Hematopoietic multipotent progenitor cell (in vitro differentiated cells): ENCODE measurements at regions not wholly inside any gene's neighbourhood (a gene's known extent, or its start where the extent isn't known, plus 50 kb on each side); places are given as distances from the start of the nearest gene placed in this dataset. TPM values are rescaled to one million over a fixed set of nuclear protein-coding genes. Genes with fewer than 3 reads are reported as not detected.

Experiments
- DNase-seq, 3 donors: peaks; one replicate each; pipeline ENCODE4 v3.0.0-alpha.2; 2011 to 2015; ENCODE audit warnings: low read depth in 2 of 3, low spot score in 2 of 3
- small RNA-seq: library from RNA; depleted of rRNA; stranded (forward); fragments of <200 nt; gene quantifications from one replicate; pipeline ENCODE3, GENCODE V24; 2012

DNA sequence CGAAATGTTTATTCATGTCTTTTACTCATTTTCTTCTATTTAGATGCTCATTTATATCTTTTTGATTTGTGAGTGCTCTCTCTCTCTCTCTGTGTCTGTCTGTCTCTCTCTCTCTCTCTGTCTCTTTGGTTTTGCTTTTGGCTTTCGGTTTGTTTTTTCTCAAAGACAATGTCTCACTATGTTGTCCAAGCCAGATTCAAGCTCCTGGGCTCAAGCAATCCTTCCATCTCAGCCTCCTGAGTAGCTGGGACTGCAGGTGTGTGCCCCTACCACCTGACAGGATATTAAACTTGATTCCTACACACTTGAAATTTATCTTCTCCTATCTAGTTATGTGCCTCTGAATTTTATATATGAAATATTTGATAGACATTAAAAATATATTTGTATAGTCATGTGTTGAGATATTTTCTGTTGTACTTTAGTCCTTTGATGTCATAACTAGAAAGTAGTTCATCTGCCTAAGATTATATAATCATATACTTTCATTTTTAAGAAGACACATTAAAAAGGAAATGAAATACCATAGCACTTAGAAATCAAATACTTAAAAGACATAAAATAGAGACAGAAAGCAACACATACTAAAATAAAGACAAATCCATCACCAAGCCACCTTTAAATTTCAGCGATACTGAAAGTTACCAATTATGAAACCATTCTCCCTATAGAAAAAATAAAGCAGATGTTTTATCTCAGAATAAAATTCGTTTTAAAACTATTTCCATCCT, 68.1 kb upstream of the SFMBT2 start:
- no peak for DNase-seq

DNA sequence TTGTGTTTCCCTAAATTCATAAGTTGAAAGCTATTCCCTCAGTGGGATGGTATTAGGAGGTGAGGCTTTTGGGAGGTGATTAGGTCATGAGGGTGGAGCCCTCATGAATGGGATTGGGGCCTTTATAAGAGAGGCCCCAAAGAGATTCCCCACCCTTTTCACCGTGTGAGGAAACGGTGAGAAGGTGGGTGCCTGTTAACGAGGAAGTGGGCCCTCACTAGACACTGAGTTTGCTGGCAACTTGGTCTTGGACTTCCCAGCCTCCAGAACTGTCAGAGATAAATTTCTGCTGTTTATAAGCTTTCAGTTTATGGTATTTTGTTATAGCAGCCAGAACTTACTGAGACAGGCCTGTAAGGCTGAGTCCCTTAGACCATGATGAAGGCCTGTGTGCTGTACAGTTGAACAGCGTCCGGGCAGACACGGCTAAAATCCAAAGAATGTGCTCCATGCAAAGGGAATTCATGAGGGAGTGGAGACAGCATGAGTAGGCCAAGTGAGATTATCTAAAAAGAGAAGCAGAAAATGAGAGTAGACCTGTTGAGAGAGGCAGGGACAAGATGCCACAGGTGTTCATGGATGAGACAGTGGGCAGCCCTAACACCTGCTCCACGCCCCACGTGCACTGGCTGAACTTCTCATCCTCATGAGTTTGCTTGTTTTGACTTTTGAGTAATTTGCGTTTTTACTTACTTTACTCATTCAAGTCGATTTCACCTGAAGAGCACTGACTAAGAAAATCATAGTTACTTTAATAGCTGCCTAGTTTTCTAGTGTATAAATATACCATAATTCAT, 66.9 kb upstream of the SFMBT2 start:
- DNase-seq: no peak

DNA sequence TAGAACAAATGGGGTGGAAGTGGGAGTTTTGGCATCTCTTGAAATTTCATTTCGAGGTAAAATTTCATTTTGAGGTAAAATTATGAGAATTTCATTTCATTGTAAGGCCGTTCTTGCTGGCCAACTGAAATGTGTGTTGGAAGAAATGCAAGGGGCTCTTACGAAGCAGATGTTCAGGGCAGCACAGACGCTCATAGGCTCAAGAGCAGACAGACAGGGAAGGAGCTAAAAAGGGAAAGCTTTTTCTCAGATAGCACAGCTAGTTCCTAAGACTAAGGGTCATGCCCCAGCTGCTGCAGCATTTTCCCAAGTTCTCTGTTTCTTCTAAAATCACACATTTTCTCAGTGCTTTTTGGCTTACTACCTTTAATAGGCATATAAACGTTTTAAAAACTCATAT, 65.1 kb upstream of the SFMBT2 start:
- no peak for DNase-seq

DNA sequence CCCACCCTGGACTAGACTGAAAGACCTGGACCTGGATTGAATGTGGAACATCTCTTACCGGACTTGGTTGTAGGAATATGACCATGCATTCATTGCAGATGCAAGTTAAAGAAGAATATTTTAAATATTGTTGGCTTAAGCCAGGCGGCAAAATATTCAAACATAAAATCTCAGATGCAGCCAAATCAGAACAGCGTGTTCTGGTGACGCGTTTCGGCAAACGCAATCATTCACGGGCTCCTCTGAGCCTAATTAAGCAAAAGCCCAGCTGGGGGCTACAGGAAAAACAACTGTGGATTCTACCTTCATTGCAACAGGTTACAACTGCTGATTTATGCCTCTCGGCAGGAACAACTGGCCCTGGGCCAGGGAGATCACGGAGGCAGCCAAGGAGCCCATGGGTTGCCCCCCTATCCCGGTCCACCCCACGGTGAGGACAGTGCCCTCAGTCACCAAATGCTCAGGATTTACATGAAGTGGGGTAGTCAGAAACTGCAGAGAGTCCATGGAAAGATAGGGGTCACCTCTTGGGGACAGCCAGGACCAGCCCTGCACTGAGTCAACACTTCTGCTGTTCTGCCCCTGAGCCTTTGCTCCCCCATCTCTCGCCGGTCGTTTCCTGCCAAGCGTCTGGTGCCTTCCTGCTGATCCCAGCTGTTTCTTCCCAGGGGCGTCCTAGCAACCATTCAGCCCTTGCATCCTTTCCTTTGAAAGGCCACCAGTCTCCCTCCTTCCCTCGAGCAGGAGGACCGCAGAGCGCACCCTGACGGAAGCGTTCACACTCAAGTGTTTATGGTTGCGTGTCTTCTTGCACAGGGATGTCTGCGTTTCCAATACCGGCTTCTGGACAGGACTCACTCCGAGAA, 64.4 kb upstream of the SFMBT2 start:
- no peak for DNase-seq

DNA sequence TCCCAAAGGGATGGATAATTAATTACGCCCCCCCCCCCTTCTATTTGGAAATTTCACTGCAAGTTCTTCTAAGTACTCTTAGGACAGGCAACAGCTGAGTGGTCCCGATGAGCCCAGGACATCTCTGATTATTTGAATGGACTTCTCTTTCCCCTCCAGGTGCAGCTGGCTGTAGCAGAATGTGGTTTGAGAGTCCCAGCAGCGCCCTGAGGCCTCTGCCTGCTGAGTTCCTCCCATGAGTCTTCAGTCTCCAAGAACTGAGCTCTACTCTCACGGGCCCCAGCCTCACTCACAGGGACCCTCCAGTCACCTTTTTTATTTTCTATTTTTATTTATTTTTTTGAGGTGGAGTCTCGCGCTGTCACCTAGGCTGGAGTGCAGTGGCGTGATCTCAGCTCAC, 63.6 kb upstream of the SFMBT2 start:
- DNase-seq: peak in 1 of 3 donors; percentile 17

DNA sequence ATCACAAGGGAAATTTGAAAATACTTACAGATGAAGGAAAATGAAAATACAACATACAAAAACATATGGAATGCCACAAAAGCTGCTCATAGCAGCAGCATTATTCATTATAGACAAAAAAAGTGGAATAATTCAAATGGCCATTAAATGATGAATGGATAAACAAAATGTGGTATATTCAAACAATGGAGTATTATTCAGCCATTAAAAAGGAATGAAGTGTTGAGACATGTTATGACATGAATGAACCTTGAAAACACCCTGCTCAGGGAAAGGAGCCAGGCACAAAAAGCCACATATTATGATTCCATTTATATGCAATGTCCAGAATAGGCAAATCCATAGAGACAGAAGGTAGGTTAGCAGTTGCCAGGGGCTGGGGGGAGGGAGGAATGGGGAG, 62.6 kb upstream of the SFMBT2 start:
- DNase-seq: no peak

DNA sequence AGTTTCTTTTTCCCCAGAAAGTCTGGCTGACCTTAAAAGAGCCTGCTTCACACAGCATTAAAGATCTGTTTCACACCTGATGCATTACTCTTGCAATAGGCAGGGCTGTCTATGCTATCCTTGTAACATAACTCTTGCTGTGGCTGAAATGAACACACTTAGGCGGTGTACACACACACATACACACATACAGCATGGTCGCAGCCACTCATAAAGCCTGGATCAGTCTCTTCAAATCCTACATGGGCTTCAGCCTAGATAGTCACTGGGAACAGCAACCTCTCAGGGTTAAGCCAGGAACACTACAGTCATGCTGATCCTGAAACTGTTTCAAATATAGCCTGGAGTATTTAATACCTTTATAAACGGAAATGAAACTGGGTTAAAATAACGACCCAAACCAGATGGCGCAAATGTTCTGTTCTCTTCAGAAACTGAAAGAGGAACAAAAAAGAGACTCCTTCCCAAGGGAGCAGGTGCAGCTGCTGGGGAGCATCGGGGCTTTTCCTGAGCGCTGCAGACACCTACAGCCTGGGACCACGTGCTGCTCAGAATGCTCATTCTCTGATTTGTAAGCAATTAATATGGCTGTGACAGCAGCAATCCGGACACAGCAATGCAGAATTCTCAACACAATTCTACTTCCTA, 61.0 kb upstream of the SFMBT2 start:
- peak in 2 of 3 donors; percentile 22 to 36 for DNase-seq

DNA sequence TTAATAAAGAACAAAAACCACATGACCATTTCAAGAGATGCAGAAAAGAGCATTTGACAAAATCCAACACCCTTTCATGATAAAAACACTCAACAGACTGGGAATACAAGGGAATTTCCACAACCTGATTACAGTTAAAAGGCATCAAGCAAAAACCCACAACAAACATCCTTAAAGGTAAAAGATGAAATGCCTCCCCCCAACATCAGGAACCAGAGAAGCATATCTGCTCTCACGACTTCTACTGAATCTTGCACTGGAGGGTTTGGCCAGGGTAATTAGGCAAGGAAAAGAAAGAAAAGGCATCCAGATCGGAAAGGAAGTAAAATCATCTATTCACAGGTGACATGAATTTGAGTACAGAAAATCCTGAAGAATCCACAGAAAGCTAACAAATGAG, 59.5 kb upstream of the SFMBT2 start:
- DNase-seq: no peak

DNA sequence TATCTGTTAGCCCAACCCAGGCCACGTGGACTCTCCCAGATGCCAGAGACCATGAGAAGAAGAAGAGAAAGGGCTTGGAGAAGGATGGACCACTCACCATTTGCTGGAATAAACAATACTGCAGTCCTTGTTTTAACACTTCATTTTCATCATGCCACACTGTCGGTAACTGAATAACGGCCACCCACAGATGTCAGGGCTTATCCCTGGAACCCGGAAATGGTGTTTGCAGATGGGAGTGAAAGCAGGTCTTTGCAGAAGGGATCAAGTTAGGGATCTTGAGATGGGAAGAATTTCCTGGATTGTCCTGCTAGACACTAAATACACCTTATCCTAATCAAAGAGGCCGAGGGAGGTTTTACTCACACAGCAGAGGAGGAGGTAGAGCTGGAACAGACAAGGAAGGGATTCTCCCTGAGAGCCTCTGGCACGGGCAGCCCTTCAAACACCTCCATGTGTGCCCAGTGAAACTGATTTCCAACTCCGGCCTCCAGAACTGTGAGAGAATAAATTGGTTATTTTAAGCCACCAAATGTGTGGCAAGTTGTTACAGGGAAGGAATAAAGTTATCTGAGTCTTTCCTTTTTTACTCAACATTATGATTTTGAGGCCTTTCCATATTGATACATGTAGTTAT, 56.3 kb upstream of the SFMBT2 start:
- DNase-seq: no peak

DNA sequence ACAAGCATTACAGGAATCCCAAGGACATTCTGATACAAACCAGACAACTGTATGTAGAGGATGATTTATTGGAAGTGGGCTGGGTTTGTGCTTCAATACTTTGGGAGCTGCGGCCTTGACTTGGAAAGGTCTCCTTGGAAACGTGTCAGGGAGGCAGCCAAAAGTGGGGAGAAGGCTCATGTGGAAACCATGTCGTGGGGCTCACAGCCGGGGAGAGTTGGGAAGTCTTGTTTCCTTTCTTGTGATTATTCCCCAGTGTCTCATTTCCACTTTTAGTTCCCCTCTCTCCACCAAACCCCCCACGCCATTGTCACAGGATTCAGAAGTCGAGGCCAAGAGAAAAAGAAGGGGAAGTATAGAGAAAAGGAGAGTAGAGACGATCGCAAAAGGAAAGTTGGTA, 53.9 kb upstream of the SFMBT2 start:
- no peak for DNase-seq

Small RNA genes lying in the stretch of these regions (small RNA-seq; reads per million reads assigned to genes)
- not detected for gene RNU6-535P
